ENCODE measurements at regions not wholly inside any gene's neighbourhood (a gene's known extent, or its start where the extent isn't known, plus 50 kb on each side); places are given as distances from the start of the nearest gene placed in this dataset.

- no peak overlapping the region for H3K4me3 ChIP-seq (ENCODE audit: low read depth, low read length)
- TF ChIP-seq, protein P1, sequence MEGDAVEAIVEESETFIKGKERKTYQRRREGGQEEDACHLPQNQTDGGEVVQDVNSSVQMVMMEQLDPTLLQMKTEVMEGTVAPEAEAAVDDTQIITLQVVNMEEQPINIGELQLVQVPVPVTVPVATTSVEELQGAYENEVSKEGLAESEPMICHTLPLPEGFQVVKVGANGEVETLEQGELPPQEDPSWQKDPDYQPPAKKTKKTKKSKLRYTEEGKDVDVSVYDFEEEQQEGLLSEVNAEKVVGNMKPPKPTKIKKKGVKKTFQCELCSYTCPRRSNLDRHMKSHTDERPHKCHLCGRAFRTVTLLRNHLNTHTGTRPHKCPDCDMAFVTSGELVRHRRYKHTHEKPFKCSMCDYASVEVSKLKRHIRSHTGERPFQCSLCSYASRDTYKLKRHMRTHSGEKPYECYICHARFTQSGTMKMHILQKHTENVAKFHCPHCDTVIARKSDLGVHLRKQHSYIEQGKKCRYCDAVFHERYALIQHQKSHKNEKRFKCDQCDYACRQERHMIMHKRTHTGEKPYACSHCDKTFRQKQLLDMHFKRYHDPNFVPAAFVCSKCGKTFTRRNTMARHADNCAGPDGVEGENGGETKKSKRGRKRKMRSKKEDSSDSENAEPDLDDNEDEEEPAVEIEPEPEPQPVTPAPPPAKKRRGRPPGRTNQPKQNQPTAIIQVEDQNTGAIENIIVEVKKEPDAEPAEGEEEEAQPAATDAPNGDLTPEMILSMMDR (IDR thresholded peaks at IDR 0.05; ENCODE audit: insufficient read depth, low read depth, low read length), result no peak
Measured at GRCh38 chr1:38446936-38447335, 400.3 kb upstream of the POU3F1 start.

DNA sequence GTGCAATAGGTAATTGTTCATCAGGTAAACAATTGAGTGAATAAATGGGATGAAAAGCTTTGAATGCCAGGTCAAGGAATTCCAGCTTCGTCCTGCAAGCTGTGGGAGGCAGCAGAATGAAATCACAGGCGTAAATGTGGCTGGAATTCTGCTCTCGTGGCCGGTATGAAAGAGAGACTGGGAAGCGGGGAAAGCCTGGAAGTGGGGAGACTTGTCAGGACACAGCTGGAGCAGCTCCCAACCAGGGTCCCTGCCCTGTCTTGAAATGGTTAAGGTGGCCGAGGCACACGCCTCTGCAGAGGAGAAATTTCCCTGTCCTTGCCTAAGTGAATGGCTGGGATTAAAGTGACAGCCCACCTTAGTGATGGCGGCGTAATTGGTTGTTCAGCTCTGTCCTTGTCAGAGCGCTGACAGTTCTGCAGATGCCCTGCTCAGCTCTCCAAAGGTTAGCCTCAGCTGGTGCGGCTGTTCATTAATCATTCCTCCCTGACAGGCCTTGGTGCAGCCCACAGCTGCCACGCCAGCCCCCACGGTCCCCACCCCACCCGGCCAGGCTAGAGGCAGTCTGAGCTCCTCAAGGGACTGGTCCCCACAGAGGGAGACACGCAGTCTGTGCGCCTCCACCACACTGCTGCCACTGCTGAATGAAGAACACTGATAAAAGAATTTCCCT is 398.3 kb upstream of the POU3F1 start:
- TF ChIP-seq, protein P1 (IDR thresholded peaks at IDR 0.05; ENCODE audit: insufficient read depth, low read depth, low read length), result no peak
- no peak overlapping the region for H3K4me3 ChIP-seq (ENCODE audit: low read depth, low read length)
- DNase-seq (ENCODE audit: low read depth), result no peak

More at GRCh38 chr1:38446936-38447335, 400.3 kb upstream of the POU3F1 start:
- DNase-seq (ENCODE audit: low read depth), result no peak

DNA sequence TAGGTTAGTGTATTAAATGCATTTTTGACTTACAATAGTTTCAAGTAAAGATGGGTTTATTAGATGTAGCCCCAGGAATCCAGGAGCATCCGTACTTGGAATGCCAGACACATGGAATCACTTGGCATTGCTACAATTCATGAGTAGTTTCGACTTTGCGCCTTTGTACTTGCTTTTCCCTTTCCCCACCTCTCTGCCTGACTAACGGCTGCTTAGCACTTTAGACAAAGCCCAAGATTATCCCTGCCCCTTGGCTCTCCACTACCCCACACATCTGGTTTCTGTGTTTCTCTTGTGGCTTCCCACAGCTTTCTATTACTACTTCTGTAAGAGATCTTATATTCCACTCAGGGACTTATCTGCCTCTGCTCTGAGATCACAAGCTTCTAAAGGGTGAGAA is 397.7 kb upstream of the POU3F1 start:
- no peak overlapping the region for H3K4me3 ChIP-seq (ENCODE audit: low read depth, low read length)
- no peak for DNase-seq (ENCODE audit: low read depth)
- TF ChIP-seq, protein P1 (IDR thresholded peaks at IDR 0.05; ENCODE audit: insufficient read depth, low read depth, low read length), result no peak

- TF ChIP-seq, protein P1 (IDR thresholded peaks at IDR 0.05; ENCODE audit: insufficient read depth, low read depth, low read length), result no peak
- H3K4me3 ChIP-seq (ENCODE audit: low read depth, low read length), result no peak overlapping the region
- DNase-seq (ENCODE audit: low read depth), result no peak
Measured at GRCh38 chr1:38440402-38440801, 393.8 kb upstream of the POU3F1 start.

GRCh38 chr1:38436749-38437148 is 390.2 kb upstream of the POU3F1 start:
- no peak for DNase-seq (ENCODE audit: low read depth)
- TF ChIP-seq, protein P1 (IDR thresholded peaks at IDR 0.05; ENCODE audit: insufficient read depth, low read depth, low read length), result no peak
- no peak overlapping the region for H3K4me3 ChIP-seq (ENCODE audit: low read depth, low read length)

DNA sequence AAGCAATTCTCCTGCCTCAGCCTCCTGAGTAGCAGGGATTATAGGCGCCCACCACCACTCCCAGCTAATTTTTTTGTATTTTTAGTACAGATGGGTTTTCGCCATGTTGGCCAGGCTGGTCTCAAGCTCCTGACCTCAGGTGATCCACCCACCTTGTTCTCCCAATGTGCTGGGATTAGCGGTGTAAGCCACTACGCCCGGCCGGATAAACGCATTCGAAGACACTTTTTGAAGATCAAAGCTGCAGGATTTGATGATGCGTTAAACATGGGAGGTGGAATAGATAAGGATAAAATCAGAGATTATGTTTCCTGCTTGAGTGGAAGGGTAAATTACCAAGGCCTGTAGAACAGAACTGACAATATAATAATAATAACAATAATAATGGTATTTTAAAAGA is 389.4 kb upstream of the POU3F1 start:
- no peak for DNase-seq (ENCODE audit: low read depth)
- TF ChIP-seq, protein P1 (IDR thresholded peaks at IDR 0.05; ENCODE audit: insufficient read depth, low read depth, low read length), result no peak
- H3K4me3 ChIP-seq (ENCODE audit: low read depth, low read length), result no peak overlapping the region

Measured in fibroblast of villous mesenchyme (primary cell).